ENCODE measurements at regions not wholly inside any gene's neighbourhood (a gene's known extent, or its start where the extent isn't known, plus 50 kb on each side); places are given as distances from the start of the nearest gene placed in this dataset.
"Not testable (repeated sequence)": the region's sequence is repeated elsewhere in the genome, so short reads cannot be mapped to it uniquely, and the experiment has no call there.

DNA sequence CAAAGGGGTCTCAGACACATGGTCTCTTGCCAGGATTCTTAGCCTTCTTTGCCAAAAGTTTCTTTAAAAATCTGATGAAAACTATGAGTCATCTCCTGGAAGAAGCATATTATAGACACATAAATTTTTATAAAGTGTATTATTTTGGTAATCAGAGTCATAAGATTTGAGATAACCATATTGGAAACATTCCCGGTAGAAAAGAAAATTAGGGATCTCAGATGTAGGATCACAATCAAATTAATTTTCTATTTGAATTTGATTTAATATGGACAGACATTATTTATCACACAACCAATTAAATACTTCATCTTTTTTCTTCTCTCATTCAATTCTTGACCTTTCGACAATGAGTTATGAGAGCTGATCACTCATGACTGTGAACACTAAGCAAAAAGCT, 347.7 kb upstream of the CDH8 start:
- DNase-seq (ENCODE audit: low read depth) = no peak

GRCh38 chr16:62370445-62370844, 334.2 kb upstream of the CDH8 start:
- no peak for DNase-seq (ENCODE audit: low read depth)

DNA sequence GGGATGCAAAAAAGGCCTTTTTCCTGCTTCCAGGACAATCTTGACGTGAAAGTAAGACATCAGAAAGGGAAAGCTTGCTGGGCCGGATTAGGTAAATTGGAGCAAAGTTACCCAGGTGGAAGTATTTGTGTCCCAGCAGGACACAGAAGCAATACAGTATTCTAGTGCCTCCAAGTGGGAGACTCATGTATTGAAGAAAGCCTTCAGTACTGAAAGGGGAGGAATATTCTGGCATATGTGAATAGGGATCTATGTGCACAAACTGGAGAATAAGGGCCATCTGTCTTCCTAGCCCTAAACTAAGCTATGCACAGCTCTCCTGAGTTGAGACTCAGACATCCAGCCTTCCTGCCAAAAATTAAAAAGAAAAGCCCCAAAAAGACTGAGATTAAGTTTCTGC, 327.3 kb upstream of the CDH8 start:
- DNase-seq (ENCODE audit: low read depth) = no peak

DNA sequence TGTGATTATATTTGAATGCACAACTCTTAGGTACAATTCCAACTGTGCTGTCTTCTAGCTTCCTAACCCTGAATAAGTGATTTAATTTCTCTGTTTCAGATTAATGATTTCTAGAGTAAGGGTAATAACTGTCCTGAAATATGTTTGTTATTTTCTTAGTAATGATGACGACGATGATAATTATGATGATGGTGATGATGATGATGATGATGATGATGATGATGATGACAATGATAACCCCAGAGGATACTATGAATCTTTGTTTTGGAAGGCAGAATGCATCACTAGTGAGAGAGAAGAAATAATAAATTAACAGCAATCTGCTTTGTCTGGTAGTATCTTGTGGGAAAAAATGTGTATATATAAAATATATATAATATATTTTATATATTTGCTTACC, 317.1 kb upstream of the CDH8 start:
- DNase-seq (ENCODE audit: low read depth) = no peak

- DNase-seq (ENCODE audit: low read depth) = no peak
Observed at GRCh38 chr16:62342216-62342615, 306.0 kb upstream of the CDH8 start.

DNA sequence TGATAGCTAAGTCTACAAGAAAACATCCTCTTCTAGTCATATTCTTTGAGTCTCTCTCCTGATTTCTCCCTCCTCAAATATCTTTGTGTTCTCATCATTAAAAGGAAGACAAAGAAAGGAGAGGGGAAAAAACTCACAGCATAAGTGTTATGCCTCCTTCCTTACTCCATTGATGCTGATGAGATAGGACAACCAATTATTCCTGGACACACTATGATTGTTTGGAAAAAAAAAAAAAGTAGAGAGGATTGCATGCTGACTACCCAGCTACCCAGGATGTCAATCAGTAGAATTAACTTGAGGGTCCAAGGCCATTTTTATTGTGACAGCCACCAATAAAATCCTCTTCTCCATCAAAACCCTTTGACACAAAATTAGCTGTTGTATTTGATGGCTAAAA, 299.1 kb upstream of the CDH8 start:
- DNase-seq (ENCODE audit: low read depth) = no peak

- DNase-seq (ENCODE audit: low read depth) = no peak
Observed at GRCh38 chr16:62321606-62322005, 285.4 kb upstream of the CDH8 start.

GRCh38 chr16:62298600-62298999, 262.4 kb upstream of the CDH8 start:
- no peak for DNase-seq (ENCODE audit: low read depth)

DNA sequence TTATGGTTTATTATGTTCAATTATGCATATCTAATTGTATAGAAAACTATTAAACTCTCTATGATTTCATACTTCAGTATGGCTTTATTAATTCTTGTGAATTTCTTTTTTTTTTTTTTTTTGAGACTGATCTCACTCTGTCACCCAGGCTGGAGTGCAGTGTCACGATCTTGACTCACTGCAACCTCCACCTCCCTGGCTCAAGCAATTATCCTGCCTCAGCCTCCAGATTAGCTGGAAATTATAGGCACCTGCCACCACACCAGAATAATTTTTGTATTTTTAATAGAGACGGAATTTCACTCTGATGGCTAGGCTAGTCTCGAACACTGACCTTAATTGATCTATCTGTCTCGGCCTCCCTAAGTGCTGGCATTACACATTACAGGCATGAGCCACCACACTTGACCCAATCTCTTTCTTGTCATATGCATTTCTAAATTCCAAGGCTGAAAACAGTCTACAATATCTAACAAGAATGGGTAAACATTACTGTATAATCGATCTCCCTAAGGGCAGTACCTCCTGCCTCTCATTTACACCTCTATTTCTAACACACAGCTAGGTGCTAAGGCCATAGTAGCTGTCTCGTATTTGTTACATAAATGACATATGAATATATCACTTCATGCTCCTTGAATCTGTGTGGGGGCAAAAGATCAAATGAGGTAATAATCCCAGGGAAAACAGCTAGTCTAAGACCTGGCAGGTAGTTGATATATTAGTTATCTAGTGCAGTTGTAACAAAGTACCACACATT, 258.2 kb upstream of the CDH8 start:
- no peak for DNase-seq (ENCODE audit: low read depth)

DNA sequence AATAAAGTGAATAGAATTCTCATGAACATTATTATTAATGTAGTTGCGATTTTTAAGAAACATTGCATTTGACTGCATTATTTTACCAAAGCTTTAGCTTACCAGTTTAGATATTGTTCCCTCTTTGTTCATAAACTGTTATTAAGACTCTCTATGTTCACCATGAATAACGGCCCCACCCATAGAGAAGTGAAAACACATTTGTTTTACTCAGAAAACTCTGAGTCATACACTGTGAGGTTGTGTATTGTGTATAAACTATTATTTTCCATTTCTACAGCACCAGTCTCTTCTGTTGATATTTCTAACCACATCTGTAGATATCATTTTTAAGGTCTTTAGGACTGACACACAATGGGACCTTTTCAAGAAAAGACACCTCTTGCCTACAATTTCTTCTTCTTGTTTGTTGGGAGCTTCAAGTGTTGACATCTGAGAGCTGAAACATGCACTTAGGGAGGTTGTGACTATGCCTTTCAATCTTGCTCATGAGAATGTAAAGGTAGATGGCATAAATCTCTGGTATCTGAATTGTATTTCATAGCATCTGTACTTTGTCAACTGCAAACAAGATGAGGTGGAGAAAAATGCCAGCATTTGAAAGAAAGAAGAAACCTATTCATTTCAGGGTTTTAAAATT, 252.9 kb upstream of the CDH8 start:
- no peak for DNase-seq (ENCODE audit: low read depth)

DNA sequence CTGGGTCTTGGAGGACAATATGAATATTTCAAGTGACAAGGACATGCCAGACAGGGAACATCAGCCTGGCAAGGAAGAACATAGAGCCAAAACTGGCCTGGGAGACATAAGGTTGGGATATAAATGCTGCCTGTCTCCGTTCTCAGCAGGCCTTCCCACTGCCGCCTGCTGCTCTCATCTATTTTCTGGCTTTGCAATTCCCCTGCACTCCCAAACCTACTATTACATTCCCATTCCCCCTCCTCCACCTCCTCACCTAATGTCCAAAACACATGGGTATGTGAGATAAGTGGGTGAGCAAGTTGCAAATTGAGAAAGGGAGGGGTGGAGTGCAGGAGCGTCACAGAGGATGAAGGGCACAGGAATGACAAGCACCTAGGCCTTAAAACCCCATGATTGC, 244.3 kb upstream of the CDH8 start:
- no peak for DNase-seq (ENCODE audit: low read depth)

- DNase-seq (ENCODE audit: low read depth) = no peak
Observed at GRCh38 chr16:62277942-62278341, 241.7 kb upstream of the CDH8 start.

DNA sequence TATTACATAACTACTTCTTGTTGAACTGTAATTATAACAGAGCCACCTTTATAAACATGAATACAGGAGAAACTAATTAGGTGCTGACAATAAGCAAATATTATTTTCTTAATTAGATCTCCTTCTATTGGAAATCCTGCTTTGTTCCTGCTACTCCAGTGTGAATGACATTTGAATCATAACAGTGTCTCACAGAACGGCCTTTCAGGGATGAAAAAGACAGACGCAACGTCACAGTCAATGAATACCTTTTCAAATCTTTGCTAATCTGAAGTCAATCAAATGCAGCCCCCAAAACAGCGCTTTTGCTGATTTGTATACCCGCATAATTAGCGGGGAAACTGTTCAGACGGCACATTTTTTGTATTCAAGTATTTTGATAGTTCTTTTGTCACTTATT, 240.4 kb upstream of the CDH8 start:
- no peak for DNase-seq (ENCODE audit: low read depth)

DNA sequence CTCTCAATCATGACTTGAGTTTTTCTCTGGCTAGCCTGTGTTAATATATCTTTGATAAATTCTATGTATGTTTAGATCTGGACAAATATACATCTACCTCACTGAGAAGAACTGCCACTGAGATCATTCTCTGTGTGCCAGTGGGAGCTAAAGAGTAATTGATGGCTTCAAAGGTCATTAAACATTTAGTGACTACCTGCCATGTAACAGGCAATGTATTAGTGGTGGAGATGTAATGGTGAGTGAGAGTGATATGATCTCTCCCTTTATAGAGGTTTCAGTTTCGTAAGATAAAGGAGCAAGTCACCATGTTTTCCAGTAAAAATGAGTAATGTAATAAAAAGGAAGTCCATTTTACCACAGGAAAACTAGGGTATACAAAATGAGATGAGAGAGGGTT, 235.8 kb upstream of the CDH8 start:
- no peak for DNase-seq (ENCODE audit: low read depth)

DNA sequence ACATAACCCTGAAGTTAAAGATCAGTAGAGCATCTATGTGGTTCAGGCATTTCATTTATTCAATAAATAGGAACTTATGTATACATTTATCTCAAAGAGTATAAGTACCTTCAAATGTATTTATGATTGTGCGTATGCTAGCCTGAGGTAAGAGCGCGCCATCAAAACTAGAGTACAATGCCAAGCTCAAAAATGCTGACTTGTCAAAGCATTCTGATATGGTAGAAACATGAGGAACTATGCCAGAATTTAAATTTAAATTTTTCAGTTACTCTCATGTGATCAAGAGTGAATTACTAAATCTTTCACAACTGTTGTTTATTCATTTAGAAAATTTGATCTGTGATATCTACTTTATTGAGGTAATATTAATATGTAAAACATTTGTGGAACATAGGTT, 225.5 kb upstream of the CDH8 start:
- no peak for DNase-seq (ENCODE audit: low read depth)

- not testable (repeated sequence) for DNase-seq (ENCODE audit: low read depth)
Observed at GRCh38 chr16:62258931-62259435, 222.7 kb upstream of the CDH8 start.

GRCh38 chr16:62256406-62256805, 220.2 kb upstream of the CDH8 start:
- DNase-seq (ENCODE audit: low read depth) = no peak

GRCh38 chr16:62254847-62255246, 218.6 kb upstream of the CDH8 start:
- no peak for DNase-seq (ENCODE audit: low read depth)

- DNase-seq (ENCODE audit: low read depth) = no peak
Observed at GRCh38 chr16:62254372-62254771, 218.1 kb upstream of the CDH8 start.

DNA sequence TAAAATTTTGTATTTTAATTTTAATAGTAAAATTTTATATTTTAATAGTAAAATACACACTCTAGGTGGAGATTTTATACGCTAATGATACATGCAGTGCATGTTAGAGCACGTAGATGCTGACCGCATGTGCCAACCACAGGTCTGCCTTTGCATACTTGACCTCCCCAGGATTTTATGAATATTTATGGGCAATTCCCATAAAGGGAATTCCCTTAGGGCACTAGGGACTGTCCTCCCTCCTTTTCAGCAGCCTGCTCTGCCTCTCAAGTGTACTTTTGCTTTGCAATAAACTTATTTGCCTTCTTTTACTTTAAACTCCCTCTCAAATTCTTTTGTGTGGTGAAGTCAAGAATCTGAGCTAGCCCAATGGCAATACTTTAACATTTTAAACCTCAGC, 217.7 kb upstream of the CDH8 start:
- no peak for DNase-seq (ENCODE audit: low read depth)

DNA sequence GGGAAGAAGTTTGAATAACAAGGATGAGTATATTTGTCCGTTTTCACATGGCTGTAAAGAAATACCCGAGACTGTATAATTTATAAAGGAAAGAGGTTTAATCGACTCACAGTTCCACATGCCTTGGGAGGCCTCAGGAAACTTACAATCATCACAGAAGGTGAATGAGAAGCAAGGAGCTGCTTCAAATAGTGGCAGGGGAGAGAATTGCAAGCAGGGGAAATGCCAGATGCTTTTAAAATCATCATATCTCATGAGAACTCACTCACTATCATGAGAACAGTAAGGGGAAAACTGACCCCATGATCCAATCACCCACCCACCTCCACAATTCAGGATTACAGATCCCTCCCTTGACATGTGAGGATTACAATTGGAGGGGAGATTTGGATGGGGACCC, 212.8 kb upstream of the CDH8 start:
- DNase-seq (ENCODE audit: low read depth) = no peak

DNA sequence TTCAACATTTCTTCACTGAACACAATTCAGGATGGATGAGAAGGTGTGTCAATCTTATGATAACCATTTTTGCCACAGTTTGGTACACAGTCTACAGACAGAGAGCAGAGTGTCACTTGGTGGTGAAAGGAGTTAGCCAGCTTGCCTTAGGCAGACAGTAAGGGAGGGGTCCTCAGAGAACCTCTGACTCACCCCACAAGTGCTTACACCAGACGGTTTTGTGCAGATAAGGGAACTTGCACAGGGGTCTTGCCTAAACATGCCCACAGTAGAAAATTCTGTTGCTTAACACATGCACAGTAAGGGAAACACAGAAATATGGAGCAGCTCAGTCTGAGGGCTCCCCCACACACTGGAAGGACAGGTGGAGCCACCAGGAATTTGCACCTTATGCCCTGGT, 204.5 kb upstream of the CDH8 start:
- DNase-seq (ENCODE audit: low read depth) = no peak

DNA sequence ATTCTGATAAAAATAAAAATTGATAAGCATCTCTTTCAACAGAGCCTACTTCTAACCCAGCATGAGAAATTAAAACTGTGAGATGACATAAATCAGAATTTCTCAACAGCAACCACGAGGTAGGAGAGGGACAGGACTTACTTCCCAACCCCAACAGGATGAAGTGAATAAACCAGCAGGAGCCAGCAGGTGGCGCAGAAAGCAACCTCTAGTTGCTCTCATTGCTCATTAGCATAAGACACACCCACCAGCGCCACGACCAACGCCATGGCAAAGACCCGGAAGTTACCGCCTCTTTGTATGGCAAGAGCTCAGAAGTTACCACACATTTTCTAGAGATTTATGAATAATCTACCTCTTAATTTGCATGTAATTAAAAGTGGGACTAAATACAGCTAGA, 189.4 kb upstream of the CDH8 start:
- peak; percentile 4 for DNase-seq (ENCODE audit: low read depth)

DNA sequence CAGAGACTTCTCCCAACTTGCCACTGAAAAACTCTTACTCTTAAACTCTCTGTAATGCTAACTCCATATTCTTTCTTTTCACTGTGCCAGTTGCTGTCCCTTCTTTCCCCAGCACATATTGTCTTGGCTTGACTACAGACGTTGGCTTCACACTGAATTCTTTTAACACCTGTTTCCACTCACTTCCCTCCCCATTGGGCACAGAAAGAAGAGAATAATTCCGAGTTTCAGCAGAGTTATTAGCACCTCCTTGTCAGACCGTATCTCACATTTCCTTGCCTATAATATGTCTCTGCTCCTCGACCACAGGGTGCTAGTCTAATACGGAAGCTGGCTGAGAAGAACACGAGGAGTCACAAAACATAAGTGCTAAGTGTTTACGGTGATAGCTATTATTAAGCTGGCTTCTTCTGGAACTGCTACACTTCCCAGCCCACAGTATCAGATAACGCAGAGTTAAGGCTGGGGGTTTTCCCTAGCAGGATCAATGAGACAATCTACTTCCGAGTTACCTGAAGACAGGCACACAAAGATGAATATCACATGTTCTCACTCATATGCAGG, 188.5 kb upstream of the CDH8 start:
- no peak for DNase-seq (ENCODE audit: low read depth)

All from iris pigment epithelial cell (primary cell).